Smooth muscle cell (in vitro differentiated cells): ENCODE measurements at regions not wholly inside any gene's neighbourhood (a gene's known extent, or its start where the extent isn't known, plus 50 kb on each side); places are given as distances from the start of the nearest gene placed in this dataset.

Experiments
- DNase-seq: peaks from one replicate; lab custom pipeline; 2025; ENCODE audit not compliant: unreplicated experiment; lab: John Stamatoyannopoulos, UW
- H2AFZ ChIP-seq: fragments of 200-600 bp; sonication (generic); 2 replicates; pipeline ENCODE4 v1.6.0; 2016; ENCODE audit warnings: antibody characterized with exemption, low read depth, mild to moderate bottlenecking
- H3F3A ChIP-seq: fragments of 200-600 bp; sonication (generic); 2 replicates; pipeline ENCODE4 v1.6.0; 2017; ENCODE audit warnings: antibody characterized with exemption, low read depth
- H3K27ac ChIP-seq: fragments of 200-600 bp; sonication (generic); 2 replicates; pipeline ENCODE4 v1.5.1; 2016; ENCODE audit warnings: low read depth, mild to moderate bottlenecking
- H3K27me3 ChIP-seq: fragments of 200-600 bp; sonication (generic); 2 replicates; pipeline ENCODE4 v1.6.1; 2016; ENCODE audit warnings: low read depth, mild to moderate bottlenecking
- H3K36me3 ChIP-seq: fragments of 200-600 bp; sonication (generic); 2 replicates; pipeline ENCODE4 v1.5.1; 2016; ENCODE audit warnings: low read depth
- H3K4me1 ChIP-seq: fragments of 200-600 bp; sonication (generic); 2 replicates; pipeline ENCODE4 v1.5.1; 2016; ENCODE audit warnings: low read depth
- H3K4me2 ChIP-seq: fragments of 200-600 bp; sonication (generic); 2 replicates; pipeline ENCODE4 v1.6.0; 2016; ENCODE audit warnings: mild to moderate bottlenecking
- H3K4me3 ChIP-seq: fragments of 200-600 bp; sonication (generic); 2 replicates; pipeline ENCODE4 v1.5.1; 2016; ENCODE audit warnings: mild to moderate bottlenecking
- H3K79me2 ChIP-seq: fragments of 200-600 bp; sonication (generic); 2 replicates; pipeline ENCODE4 v1.6.0; 2016; ENCODE audit warnings: low read depth, mild to moderate bottlenecking
- H3K9ac ChIP-seq: fragments of 200-600 bp; sonication (generic); 2 replicates; pipeline ENCODE4 v1.6.0; 2016; ENCODE audit warnings: low read depth
- H3K9me3 ChIP-seq: fragments of 200-600 bp; sonication (generic); replicated peaks from 2 replicates; pipeline ENCODE4 v1.5.1; 2016; ENCODE audit warnings: low read depth
- H4K20me1 ChIP-seq: fragments of 200-600 bp; sonication (generic); 2 replicates; pipeline ENCODE4 v1.6.0; 2016; ENCODE audit warnings: low read depth
- WGBS: methylation state at CpG from one replicate; pipeline ENCODE4 v1.1.7; 2016; ENCODE audit warnings: low lambda C conversion rate; 5-methylcytosine and 5-hydroxymethylcytosine counted together
- TF ChIP-seq, protein P1 (sequence below): fragments of 200-600 bp; sonication (generic); IDR thresholded peaks from 2 replicates; pipeline ENCODE4 v1.5.1; 2017; ENCODE audit warnings: borderline replicate concordance, mild to moderate bottlenecking, antibody characterized with exemption; ENCODE audit not compliant: insufficient read depth, poor library complexity, severe bottlenecking

DNA sequence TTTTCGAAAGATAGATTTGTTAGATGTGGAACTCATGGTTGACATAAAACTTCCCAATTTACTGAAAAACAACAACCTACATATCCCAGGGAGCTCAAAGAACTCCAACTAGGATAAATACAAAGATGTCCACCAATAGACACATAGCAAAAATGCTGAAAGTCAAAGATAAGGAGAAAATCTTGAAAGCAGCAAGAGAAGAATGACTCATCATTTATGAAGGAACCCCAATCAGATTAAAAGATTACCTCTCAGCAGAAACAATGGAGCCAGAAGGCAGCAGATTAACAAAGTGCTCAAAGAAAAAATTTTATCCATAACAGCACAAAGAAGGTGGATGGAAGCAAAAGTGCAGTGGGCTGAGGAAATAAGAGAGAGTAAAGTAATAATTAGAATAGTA, 908.6 kb downstream of the SORCS3 start:
- no peak overlapping the region for H3K4me2 ChIP-seq
- H3K4me1 ChIP-seq: no peaks in the 10 kb centered on the region
- TF ChIP-seq, protein P1, sequence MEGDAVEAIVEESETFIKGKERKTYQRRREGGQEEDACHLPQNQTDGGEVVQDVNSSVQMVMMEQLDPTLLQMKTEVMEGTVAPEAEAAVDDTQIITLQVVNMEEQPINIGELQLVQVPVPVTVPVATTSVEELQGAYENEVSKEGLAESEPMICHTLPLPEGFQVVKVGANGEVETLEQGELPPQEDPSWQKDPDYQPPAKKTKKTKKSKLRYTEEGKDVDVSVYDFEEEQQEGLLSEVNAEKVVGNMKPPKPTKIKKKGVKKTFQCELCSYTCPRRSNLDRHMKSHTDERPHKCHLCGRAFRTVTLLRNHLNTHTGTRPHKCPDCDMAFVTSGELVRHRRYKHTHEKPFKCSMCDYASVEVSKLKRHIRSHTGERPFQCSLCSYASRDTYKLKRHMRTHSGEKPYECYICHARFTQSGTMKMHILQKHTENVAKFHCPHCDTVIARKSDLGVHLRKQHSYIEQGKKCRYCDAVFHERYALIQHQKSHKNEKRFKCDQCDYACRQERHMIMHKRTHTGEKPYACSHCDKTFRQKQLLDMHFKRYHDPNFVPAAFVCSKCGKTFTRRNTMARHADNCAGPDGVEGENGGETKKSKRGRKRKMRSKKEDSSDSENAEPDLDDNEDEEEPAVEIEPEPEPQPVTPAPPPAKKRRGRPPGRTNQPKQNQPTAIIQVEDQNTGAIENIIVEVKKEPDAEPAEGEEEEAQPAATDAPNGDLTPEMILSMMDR: no peak
- no peak overlapping the region for H3K27ac ChIP-seq
- no peak overlapping the region for H3K9ac ChIP-seq
- no peak for DNase-seq
- no peaks in the 10 kb centered on the region for H3K27me3 ChIP-seq
- no peak overlapping the region for H3K4me3 ChIP-seq
- no peaks in the 10 kb centered on the region for H3F3A ChIP-seq
- no peaks in the 10 kb centered on the region for H3K9me3 ChIP-seq
- H4K20me1 ChIP-seq: no peaks in the 10 kb centered on the region
- H3K79me2 ChIP-seq: no peaks in the 10 kb centered on the region
- no peaks in the 10 kb centered on the region for H3K36me3 ChIP-seq
- 93% methylated on average over 1 of the region's 1 CpG for WGBS
- no peak overlapping the region for H2AFZ ChIP-seq

DNA sequence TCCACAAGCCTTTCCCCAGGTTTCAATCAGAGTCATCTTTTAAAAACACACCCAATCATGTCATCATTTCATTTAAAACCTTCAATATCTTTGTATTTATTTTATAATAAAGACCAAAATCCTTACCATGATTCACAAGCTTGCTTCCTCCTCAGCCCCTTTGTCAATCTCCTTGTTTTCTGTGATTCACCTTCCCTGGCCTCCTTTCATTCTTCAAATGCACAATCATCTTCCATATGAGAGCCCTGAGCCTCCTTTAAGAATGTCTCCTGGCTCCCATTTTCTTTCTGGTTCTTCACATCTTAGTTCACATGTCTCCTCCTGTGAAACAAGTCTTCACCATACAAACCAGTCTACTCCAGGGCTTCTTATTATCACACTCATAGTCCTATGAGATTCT, 904.0 kb downstream of the SORCS3 start:
- no peak overlapping the region for H3K4me3 ChIP-seq
- H3K79me2 ChIP-seq: no peaks in the 10 kb centered on the region
- TF ChIP-seq, protein P1: no peak

DNA sequence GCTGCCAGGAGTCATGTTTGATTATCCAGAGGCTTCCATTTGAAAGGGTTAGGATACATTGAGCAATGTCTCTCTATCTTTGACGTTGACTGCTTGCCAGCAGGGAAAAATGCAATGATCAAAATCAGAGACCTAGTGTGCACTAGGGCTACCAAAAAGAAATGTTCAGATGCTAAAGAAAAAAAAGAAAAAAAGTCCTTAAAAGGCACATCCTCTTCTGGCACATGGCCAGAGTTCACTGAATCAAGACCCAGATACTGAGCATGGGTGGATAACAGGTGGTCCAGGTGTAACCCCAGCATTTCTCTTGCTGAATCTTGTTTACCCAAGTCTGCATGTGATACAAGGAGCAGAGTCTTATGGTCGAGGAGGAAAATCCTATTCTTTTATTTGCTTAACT, 899.3 kb downstream of the SORCS3 start:
- H2AFZ ChIP-seq: no peak overlapping the region
- H3K27me3 ChIP-seq: no peaks in the 10 kb centered on the region
- no peaks in the 10 kb centered on the region for H3K36me3 ChIP-seq
- no peaks in the 10 kb centered on the region for H3K9me3 ChIP-seq
- H3K4me1 ChIP-seq: peaks cover 14% of the 10 kb centered on the region
- H3K4me3 ChIP-seq: no peak overlapping the region
- no peaks in the 10 kb centered on the region for H3K79me2 ChIP-seq
- no peaks in the 10 kb centered on the region for H3F3A ChIP-seq
- H3K4me2 ChIP-seq: no peak overlapping the region
- H3K9ac ChIP-seq: no peak overlapping the region
- 79% methylated on average over 2 of the region's 2 CpGs for WGBS
- H4K20me1 ChIP-seq: no peaks in the 10 kb centered on the region
- DNase-seq: no peak
- H3K27ac ChIP-seq: no peak overlapping the region
- TF ChIP-seq, protein P1: no peak

More for the DNA sequence above, 904.0 kb downstream of the SORCS3 start:
- no peak overlapping the region for H3K27ac ChIP-seq
- no peaks in the 10 kb centered on the region for H3K9me3 ChIP-seq
- no peaks in the 10 kb centered on the region for H3K27me3 ChIP-seq
- no peak overlapping the region for H2AFZ ChIP-seq
- H3F3A ChIP-seq: no peaks in the 10 kb centered on the region
- DNase-seq: no peak
- no peaks in the 10 kb centered on the region for H3K36me3 ChIP-seq
- H4K20me1 ChIP-seq: no peaks in the 10 kb centered on the region
- H3K9ac ChIP-seq: no peak overlapping the region
- H3K4me1 ChIP-seq: peaks cover 8% of the 10 kb centered on the region
- no peak overlapping the region for H3K4me2 ChIP-seq

DNA sequence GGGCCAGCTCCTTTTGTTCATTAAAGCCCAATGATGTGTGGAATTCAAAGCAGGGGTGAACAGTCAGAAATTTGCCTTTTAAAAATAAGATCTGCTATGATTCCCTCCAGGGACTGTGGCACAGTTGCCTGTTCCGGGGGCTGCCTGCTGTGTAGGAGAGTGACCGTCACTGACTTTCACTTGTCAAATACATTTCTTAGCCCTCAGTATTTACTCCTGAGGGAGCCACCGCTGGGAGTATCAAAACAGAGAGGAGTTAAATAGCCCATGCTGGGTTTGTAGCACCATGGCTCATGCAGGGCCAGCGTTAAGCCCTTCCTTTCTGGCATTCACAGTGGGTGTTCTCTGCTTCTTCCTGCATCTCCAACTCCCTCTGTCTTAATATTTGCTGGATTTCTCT, 897.8 kb downstream of the SORCS3 start:
- Histone ChIP-seq H3K27me3 (no peaks in the 10 kb centered on the region), H3F3A (no peaks in the 10 kb centered on the region), H3K4me1 (peaks cover 14% of the 10 kb centered on the region), H3K27ac (no peak overlapping the region), H2AFZ (no peak overlapping the region), H3K79me2 (no peaks in the 10 kb centered on the region), H3K4me2 (no peak overlapping the region), H3K9me3 (no peaks in the 10 kb centered on the region), H3K36me3 (no peaks in the 10 kb centered on the region), H3K9ac (no peak overlapping the region), H3K4me3 (no peak overlapping the region), H4K20me1 (no peaks in the 10 kb centered on the region)
- TF ChIP-seq, protein P1: no peak
- 44% methylated on average over 4 of the region's 4 CpGs for WGBS
- DNase-seq: no peak
